NCI-H526 treated with DMSO at 0.1 percent for 48 hours (cell line): ENCODE measurements at regions not wholly inside any gene's neighbourhood (a gene's known extent, or its start where the extent isn't known, plus 50 kb on each side); places are given as distances from the start of the nearest gene placed in this dataset.

ENCODE experiments used
- DNase-seq: peaks from one replicate; lab custom pipeline; 2025; lab: John Stamatoyannopoulos, UW

DNA sequence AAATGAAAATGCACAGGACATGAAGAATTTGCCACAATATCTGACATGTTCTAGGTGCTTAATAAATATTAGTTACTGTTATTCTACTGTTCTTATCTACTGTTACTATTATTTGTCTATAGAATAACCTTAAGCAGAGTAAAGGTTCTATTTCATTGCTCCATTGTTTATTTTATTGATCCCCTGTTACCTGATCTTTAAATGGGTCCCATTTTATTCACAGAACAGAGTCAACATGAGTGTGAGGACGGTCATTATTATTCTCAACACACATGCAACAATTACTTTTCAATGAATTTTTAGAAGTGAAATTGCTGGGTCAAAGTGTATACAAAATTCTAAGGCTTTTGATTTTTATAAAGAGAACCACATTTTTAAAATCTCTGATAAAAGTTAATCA, 186.9 kb downstream of the AHR start:
- no peak for DNase-seq

DNA sequence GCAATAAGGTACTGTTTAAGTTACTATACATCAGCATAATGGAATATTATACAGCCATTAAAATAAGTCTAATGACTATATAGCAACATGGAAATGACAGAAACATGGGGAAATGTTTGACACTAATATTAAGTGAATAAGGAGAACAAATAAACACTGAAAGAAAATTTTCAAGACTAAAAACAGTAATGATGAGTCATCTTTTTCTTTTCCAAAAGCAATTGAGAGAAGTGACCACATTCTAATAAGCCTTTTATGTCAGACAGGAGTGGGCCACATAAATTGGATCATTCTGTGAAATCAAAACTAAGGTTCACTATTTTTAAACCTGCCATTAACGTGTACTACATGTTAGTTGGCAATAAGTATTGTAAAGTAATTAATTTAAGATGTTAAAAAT, 187.5 kb downstream of the AHR start:
- no peak for DNase-seq

GRCh38 chr7:17486835-17487234, 188.4 kb downstream of the AHR start:
- DNase-seq = no peak

DNA sequence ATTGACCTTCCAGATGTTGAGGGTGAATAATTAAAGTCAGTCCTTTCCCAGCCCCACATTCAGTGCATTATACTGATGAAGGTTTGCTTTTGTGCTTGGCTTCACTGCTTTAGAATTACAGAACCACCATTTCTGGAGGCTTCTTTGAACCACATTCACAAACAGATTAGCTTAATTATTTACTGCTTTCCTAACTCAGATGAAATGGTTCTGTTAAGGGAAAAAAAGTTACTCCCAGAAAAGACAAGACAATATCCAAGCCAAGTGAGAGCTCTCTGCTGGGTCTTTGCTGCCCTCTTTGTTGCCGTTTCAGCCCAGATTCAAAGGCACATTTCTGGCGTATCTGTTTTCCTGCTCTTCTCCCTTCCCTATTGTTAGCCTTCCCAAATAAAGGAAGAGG, 188.9 kb downstream of the AHR start:
- no peak for DNase-seq

GRCh38 chr7:17488829-17489228, 190.4 kb downstream of the AHR start:
- no peak for DNase-seq

DNA sequence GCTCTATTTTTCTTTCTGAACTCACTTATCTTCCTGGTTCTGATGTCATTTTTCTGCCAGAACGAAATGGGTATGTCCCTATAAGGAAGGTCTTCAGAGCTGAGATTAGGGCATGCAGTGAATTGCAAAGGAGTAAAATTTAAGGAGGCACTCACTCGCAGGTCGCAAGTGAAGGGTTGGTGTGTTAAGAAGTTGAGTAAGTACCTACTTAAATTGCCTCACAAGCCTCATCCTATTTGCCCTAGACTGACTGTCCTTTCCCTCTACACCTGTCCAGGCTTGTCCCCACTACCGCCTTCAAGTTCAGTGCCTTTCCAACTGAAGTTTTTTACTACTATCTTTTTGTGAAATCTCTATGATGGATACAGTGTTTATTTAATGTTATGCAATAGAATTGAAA, 191.5 kb downstream of the AHR start:
- no peak for DNase-seq

GRCh38 chr7:17490825-17491224, 192.4 kb downstream of the AHR start:
- no peak for DNase-seq

DNA sequence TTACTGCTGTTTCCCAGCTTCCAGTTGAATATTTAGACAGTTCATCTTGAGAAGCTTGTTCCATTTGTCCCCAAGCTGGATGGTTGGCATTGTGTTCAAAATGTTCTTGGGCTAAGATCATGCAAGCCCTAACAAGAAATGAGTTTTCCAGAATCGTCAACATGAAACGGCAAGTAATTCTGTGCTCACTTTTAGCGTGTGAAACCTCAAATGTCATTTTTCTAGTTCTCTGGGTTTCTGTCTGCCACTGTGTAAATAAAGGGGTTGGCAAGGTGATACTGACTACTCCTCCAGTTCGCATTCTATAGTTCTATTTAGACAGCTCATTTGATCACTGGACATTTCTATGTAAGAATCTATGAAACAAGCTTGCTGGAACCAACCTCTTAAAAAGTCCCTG, 194.0 kb downstream of the AHR start:
- DNase-seq = no peak

DNA sequence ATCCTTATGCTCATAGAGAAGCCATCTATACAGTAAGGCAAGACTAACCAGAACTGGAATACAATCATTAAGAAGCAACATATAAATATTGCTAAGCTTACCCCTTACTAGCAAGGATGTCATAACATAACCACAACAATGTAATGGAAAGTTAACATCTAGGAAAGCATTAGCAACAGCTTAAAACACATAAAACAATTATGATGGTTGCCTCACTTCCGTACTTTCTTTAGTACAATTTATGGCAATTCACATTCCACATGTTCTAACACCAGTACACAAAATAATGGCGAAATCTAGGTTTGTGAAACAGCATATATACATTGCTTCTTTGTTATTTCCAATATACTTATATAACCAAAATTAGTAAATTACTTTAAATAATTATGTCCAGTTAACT, 195.0 kb downstream of the AHR start:
- DNase-seq = no peak

- no peak for DNase-seq
Observed at GRCh38 chr7:17495655-17496394, 197.4 kb downstream of the AHR start.

DNA sequence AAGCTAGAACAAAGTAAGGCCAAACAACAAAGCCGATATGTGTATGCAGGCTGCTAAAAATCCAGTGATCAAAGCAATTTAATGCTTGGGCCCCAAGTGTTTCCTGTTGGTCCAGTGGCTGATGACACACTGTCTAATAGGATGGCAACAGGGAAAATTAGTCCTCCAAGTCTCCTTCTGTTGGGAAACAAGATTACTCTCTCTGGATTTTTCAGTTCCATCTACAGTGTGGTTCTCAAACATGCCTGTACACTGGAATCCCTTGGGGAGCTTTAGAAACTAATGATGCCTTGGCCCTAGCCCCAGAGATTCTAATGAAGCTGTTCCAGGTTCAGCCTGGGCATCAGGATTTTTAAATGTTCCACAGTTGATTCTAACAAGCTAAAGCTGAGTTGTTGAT, 198.7 kb downstream of the AHR start:
- DNase-seq = no peak

DNA sequence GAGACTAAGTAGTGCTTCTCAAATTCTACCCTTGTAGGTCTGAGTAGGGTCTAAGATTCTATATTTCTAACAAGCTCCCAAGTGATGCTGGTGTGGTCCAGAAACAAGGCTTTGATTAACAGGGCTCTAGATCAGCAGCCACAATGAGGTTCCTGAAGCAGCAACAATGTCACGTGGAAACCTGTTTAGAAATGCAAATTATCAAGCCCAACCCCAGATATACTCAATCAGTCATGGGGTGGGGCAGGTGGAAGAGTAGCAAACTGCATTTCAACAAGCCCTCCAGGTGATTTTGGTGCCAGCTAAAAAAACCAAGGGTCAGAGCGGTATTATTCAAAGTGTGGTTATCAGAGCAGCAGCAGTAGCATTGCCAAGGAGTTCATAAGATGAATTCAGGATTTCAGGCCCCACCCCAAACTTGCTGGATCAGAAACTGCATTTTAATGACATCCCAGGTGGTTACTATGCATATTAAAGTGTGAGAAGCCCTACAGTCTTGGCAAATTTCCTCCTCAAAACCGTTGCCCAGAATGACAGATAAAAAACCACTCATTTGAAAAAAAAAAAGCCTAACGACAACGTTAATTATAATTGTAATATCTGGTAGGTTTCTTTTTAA, 199.2 kb downstream of the AHR start:
- no peak for DNase-seq

DNA sequence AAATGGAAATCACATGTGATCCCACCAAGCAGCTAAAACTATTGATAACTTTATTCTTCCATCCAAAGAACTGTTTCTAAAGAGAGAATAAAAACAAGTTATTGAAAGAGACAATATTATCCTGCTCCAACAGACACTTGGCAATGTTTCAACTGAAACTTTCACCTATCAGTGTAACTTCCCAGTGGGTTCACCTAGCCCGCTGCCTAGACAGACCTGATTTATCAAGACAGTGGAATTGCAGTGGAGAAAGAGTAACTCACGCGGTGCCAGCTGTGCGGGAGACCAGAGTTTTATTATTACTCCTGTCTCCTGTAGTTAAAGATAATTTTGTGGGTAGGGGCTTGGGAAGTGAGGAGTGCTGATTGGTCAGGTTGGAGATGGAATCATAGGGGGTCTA, 199.8 kb downstream of the AHR start:
- no peak for DNase-seq

- DNase-seq = no peak
Observed at GRCh38 chr7:17500736-17501135, 202.3 kb downstream of the AHR start.

DNA sequence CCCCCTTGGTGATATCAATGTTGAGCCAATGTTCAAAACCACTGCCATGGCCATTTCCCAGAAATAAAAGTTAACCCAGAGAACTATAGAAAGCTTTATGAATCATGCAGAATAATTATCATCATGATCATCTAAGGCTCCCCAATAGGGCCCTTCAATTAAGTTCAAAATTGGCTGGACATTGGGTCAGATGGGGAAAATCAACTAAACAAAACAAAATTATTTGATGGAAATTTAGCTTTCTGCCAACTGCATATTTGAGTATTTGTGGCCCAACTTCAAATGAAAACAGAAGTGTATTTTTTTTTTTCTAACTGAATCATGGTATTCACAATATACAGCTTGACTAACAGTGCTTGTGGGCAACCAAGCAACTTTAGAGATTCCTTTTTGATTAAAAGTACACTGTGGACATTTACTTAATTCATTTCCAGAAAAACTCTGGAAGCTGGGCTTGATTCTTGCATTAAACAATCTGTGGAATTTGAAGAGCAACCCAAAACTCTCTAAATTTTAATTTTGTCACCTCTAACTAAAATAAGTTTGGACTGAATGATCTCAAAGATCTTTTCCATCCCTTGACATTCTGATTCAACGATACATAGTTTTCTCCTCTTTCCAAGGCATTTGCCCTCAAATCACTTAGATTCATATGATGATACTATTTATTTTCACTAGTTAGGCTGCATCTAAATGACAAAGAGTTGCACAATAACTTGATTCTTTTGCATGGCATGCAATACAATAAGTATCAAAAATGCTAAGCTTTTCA, 203.2 kb downstream of the AHR start:
- no peak for DNase-seq

- no peak for DNase-seq
Observed at GRCh38 chr7:17502213-17503060, 204.0 kb downstream of the AHR start.

- no peak for DNase-seq
Observed at GRCh38 chr7:17506095-17506494, 207.6 kb downstream of the AHR start.

GRCh38 chr7:17506596-17506995, 208.1 kb downstream of the AHR start:
- no peak for DNase-seq

- no peak for DNase-seq
Observed at GRCh38 chr7:17507717-17508116, 209.3 kb downstream of the AHR start.

GRCh38 chr7:17512181-17512675, 213.8 kb downstream of the AHR start:
- DNase-seq = no peak

DNA sequence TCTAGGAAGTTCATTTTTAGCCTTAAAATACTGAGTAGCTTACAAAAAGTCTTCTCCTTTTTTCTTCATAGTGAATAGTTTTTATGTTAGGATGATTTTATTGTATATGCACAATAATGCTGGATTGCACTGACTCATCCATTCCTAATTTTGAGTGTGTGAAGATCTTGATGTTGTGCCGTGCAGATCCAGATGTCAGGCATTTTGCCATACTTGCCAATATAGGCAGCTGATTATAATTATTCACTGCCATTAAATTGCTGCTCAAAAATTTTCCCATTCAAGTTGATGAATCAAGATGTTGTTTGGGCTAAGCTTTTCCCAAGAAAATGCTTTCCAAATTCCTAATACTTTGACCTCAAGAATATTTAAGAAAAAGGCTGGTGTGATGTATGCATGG, 218.3 kb downstream of the AHR start:
- no peak for DNase-seq

- DNase-seq = no peak
Observed at GRCh38 chr7:17520941-17521340, 222.5 kb downstream of the AHR start.
